ENCODE measurements at regions not wholly inside any gene's neighbourhood (a gene's known extent, or its start where the extent isn't known, plus 50 kb on each side); places are given as distances from the start of the nearest gene placed in this dataset.
A peak's percentile ranks its signal among the peaks of the same experiment; 100 is the strongest.

DNA sequence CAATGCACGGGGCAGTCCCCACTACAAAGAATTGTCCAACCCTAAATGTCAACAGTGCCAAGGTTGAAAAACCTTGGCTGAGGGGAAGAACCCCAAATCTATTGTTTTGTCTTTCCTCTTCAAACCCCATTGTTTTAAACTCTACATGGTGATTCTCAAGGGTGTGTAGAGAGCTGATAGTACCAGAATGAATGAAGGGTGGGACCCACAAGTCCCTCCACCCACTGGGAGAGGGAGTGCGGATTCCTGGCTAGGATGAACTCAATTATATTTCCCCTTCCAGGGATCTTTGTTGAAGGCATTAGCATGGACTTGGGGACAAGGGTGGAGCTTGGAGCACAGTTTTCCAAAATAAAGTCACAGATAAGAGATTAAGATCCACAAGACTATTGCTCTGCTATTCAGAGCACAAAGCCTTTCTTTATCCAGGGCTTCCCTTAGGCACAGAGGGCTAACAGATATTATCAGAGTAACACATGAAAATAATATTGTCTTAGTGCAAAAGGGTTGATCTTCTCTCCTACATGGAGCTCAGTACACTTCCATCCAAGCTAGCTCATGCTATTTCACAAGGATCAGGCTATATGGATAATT, 755.1 kb upstream of the TBX3 start:
- ATAC-seq (ENCODE audit: poor library complexity) (no peak), DNase-seq (no peak)
- intact Hi-C loops (cut with DNase I) = no loop called here

DNA sequence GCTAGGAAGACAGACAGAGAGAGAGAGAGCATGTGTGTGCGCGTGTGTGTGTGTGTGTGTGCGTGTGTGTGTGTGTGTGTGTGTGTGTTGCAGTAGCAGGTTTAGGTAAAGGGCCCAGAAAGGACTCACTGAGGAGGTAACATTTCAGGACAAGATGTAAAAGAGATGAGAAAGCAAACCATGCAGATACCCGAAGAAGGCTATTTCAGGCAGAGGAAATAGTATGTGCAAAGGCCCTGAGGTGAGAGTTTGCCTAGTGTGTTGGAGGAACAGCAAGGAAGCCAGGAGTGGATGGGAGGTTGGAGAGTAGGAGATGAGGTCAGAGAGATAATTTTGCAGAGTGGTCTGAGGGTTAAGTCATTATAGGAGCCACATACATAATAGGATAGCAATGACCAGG, 754.3 kb upstream of the TBX3 start:
- intact Hi-C loops (cut with DNase I) = no loop called here
- no peak for DNase-seq
- ATAC-seq (ENCODE audit: poor library complexity) = no peak

GRCh38 chr12:115437061-115437567, 753.1 kb upstream of the TBX3 start:
- intact Hi-C loops (cut with DNase I) = no loop called here
- peak; percentile 51 for ATAC-seq (ENCODE audit: poor library complexity)
- peak; percentile 38 for DNase-seq

DNA sequence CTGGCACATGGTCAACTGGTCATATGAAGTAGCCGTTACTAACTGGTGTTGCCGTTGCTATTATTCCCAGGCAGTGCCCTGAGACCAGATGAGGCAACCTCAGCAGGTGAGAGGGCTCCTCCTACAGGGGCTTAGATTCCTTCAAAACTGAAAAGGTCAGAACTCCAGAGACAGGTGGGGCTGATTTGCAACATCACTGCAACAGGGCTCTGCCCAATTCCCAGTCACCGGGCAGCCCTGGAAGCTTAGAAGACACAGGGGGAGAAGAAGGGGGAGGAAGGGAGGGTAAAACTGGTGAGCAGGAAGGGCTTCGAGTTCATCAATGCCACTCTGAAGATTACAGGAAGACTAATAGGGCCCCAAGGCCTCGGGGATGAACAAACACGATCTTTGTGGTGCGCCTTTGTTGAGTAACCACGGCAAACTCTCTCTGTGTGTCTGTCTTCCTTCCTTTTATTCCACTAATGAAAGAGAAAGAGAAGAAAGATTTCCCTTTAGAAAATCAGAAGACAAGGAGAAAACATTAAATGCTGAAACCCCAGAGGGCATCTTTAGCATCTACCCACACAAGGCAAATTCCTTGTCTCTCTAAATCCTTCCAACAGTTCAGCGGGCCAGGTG, 749.1 kb upstream of the TBX3 start:
- intact Hi-C loops (cut with DNase I) = no loop called here
- no peak for ATAC-seq (ENCODE audit: poor library complexity)
- DNase-seq = no peak

- ATAC-seq (ENCODE audit: poor library complexity) (no peak), DNase-seq (no peak)
- intact Hi-C loops (cut with DNase I) = no loop called here
Observed at GRCh38 chr12:115430636-115431035, 746.7 kb upstream of the TBX3 start.

DNA sequence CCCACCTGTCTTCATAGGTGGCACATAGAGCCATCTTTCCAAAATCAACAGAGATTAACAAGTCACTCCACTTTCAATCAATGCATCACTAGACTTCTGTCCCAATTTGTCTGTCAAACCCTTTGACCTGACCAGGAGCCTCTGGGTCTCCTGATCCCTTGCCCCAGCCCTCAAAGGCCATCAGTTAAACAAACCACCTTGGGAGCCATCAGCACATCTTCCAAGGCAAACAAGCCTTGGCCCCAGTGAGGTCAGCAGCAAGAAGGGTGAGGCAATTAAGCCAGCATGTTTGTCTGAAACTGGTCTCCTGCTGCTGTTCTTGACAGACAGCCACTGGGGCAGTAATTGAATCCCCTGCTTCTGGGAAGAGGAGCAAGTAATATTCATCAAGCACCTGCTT, 742.8 kb upstream of the TBX3 start:
- no peak for DNase-seq
- no peak for ATAC-seq (ENCODE audit: poor library complexity)
- intact Hi-C loops (cut with DNase I) = no loop called here

- intact Hi-C loops (cut with DNase I) = no loop called here
- no peak for DNase-seq
- ATAC-seq (ENCODE audit: poor library complexity) = no peak
Observed at GRCh38 chr12:115424003-115424402, 740.0 kb upstream of the TBX3 start.

DNA sequence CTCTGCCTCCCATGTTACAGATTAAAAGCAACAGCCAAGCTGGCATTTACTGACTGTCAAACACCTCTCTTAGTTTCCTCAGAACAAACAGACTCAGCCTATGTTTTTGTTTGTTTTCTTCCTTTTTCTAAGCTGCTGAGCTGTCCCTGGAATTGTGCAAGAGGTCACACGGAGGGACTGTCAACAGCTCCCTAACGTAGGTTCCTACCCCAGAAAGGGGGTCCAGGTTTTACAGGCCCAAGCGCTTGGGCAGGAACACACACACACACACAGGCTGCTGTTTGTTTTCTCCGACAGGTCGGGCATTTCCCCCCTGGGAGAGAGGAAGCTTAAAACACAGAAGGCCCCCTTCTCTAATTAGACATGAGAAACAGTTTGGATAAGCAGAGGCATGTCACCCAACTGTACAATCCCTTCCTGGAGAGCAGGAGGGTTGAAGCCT, 739.6 kb upstream of the TBX3 start:
- intact Hi-C loops (cut with DNase I) = no loop called here

DNA sequence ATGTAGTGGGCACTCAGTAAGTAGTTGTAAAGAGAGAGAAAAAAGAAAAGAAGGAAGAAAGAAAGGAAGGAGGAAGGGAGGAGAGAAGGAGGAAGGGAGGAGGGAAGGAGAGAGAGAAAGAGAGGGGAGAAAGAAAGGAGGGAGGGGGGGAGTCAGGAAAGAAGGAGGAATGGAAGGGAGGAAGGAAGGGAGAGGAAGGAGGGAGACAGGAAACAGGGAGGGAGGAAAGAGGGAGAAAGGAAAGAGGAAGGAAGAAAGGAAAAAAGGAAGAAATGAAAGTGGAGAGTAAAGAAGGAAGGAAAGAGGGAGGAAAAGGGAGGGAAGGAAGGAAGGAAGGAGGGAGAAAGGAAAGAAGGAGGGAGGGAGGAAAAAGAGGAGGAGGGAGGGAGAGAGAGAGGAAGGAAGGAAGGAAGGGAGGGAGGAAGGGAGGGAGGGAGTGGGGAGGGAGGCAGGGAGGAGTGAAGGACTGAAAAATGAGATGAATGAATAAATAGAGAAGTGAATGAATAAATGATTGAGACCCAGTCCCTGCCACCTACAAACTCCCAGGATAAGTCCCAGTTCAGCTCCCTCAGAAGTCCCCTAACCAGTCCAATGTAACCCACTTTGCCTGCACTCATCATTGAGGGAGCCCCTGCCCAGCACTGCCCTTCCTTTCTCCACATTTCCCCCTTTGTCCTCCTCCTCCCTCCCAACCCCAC, 739.0 kb upstream of the TBX3 start:
- intact Hi-C loops (cut with DNase I) = no loop called here
- ATAC-seq (ENCODE audit: poor library complexity) = no peak
- DNase-seq = no peak

More for the DNA sequence above, 739.6 kb upstream of the TBX3 start:
- DNase-seq = no peak
- ATAC-seq (ENCODE audit: poor library complexity) = no peak

DNA sequence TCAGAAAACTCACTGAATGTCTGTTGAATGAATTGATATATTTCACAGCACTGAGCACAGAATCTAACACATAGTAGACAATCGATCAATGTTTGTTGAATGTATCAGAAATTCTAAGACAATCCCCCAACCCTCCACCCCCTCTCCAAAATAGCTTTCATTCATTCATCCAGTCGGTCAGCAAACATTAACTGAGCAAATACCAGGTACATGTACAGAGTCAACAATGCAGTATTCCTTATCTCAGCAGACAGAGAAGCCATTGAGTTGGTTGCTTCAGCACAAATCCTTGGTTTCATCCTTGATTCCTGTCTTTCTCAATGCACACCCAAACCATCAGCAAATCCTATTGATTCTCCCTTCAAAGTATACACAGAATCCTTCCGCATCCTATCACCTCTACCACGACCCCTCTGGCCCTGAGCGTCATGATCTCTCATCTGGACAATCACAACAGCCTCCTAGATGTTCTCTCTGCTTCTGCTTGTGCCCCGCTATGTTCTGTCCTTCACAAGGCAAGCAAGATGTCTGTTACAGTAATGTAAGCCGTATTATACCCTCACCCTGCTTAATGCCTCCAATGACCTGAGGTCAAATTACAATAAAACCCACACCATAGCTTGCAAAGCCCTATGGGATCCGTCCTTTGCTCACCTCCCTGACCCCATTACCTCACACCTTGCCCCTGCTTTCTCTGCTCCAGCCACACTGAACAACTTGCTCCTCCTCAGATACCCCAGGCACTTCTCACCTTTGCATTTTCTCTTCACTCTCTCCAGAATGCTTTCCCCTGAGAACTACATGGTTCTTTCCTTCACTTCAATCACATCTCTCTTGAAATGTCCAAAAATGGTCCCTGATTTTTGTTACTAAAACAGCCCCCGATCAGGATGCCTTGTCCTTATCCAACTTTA, 738.1 kb upstream of the TBX3 start:
- ATAC-seq (ENCODE audit: poor library complexity) (no peak), DNase-seq (no peak)
- intact Hi-C loops (cut with DNase I) = no loop called here

GRCh38 chr12:115421350-115421749, 737.4 kb upstream of the TBX3 start:
- intact Hi-C loops (cut with DNase I) = no loop called here
- no peak for ATAC-seq (ENCODE audit: poor library complexity)
- no peak for DNase-seq

GRCh38 chr12:115419145-115419646, 735.2 kb upstream of the TBX3 start:
- ATAC-seq (ENCODE audit: poor library complexity) (no peak), DNase-seq (no peak)
- intact Hi-C loops (cut with DNase I) = no loop called here

DNA sequence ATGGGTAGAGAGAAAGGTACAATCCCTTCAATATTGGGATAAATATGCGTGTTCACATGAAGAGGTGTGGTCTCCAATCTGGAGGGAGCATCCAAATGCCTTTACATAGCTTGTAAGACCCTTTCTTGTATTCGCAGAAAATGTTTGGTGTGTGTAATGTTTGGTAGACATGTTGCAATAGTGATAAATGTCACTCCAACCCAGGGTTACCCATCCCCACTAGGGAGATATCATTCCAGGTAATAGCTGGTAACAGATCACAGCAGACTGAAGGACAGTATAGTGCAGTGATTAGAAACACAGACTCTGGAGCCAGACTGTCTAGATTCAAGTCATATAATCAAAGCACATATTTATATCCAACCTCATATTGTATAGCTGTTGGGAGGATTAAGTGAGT, 733.6 kb upstream of the TBX3 start:
- DNase-seq = no peak
- ATAC-seq (ENCODE audit: poor library complexity) = no peak
- intact Hi-C loops (cut with DNase I) = no loop called here

- ATAC-seq (ENCODE audit: poor library complexity) = no peak
- DNase-seq = no peak
- intact Hi-C loops (cut with DNase I) = no loop called here
Observed at GRCh38 chr12:115416869-115417268, 732.9 kb upstream of the TBX3 start.

- DNase-seq (no peak), ATAC-seq (ENCODE audit: poor library complexity) (no peak)
- intact Hi-C loops (cut with DNase I) = no loop called here
Observed at GRCh38 chr12:115413626-115414025, 729.7 kb upstream of the TBX3 start.

DNA sequence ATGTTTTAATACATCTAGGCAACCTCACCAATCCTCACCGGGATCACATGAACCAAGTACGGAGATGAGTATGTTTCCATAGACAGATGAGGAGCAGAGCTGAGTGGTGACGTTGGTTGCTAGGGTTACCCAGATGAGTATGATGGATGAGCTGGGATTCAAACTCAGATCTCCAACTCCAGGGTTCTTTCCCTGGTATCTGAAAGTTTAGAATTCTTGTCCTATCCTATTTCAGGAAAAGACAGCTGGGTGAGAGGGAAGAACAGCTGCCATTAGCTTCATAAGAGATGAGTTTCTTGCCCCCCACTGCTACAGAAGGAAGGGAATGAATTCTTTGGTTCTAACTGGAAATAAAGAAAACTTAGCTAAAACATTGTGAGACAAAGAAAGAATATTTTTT, 728.9 kb upstream of the TBX3 start:
- ATAC-seq (ENCODE audit: poor library complexity) (no peak), DNase-seq (no peak)
- intact Hi-C loops (cut with DNase I) = no loop called here

- DNase-seq = no peak
- ATAC-seq (ENCODE audit: poor library complexity) = no peak
- intact Hi-C loops (cut with DNase I) = no loop called here
Observed at GRCh38 chr12:115411121-115411520, 727.1 kb upstream of the TBX3 start.

- intact Hi-C loops (cut with DNase I) = no loop called here
- ATAC-seq (ENCODE audit: poor library complexity) = no peak
- no peak for DNase-seq
Observed at GRCh38 chr12:115408642-115409041, 724.7 kb upstream of the TBX3 start.

DNA sequence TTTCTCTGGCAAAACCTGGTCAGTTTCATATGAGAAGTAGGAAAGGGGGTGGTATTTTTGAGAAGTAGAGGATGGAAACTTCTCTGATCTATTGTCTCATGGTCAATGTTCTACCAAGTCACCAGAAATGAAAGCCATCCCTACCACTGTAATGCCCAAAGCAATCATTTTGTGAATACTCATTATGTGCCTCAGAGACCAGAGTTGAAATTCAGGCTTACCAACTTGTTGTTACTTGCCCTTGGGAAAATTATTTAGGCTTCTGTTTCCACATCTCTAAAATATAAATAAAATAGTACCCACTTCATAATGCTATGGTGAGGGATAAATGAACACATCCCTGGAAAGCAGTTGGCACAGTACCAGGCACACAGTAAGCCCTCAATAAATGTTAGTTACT, 723.7 kb upstream of the TBX3 start:
- no peak for DNase-seq
- ATAC-seq (ENCODE audit: poor library complexity) = no peak
- intact Hi-C loops (cut with DNase I) = no loop called here
